ENCODE measurements at regions not wholly inside any gene's neighbourhood (a gene's known extent, or its start where the extent isn't known, plus 50 kb on each side); places are given as distances from the start of the nearest gene placed in this dataset.

DNA sequence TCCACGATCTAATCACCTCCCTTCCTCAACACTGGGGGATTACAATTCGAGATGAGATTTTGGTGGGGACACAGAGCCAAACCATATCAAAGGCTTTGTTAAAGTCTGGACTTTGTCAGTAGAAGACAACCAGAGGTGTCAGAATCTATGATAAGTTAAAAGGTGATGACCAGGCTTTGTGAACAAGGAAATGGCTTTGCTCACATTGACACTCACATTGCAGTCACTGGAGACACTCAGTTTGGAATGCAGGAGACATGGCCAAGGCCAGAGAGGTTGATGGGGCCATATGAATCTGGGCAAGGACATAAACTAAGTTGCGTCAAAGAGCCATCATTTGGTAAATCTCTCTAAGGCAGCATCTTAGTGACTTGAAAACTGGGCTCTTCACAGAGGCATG lies 678.2 kb upstream of the FSHR start:
- Histone ChIP-seq H4K20me1 (ENCODE audit: insufficient read depth, low read length) (no peaks in the 10 kb centered on the region), H3K27ac (ENCODE audit: low read depth, low read length) (no peak overlapping the region), H2AFZ (ENCODE audit: low read depth, low read length) (no peak overlapping the region), H3K36me3 (ENCODE audit: insufficient read depth, low read length) (no peaks in the 10 kb centered on the region), H3K4me1 (ENCODE audit: insufficient read depth, low read length) (no peaks in the 10 kb centered on the region), H3K4me3 (ENCODE audit: insufficient read depth, low read depth, low read length) (no peak overlapping the region), H3K79me2 (ENCODE audit: insufficient read depth, low read length) (no peaks in the 10 kb centered on the region), H3K4me2 (ENCODE audit: low read length) (no peak overlapping the region), H3K9me3 (ENCODE audit: insufficient read depth, low read depth, low read length) (peaks cover 2% of the 10 kb centered on the region), H3K9ac (ENCODE audit: low read length) (no peak overlapping the region), H3K27me3 (ENCODE audit: insufficient read depth, low read length) (no peaks in the 10 kb centered on the region)
- TF ChIP-seq, protein P1, sequence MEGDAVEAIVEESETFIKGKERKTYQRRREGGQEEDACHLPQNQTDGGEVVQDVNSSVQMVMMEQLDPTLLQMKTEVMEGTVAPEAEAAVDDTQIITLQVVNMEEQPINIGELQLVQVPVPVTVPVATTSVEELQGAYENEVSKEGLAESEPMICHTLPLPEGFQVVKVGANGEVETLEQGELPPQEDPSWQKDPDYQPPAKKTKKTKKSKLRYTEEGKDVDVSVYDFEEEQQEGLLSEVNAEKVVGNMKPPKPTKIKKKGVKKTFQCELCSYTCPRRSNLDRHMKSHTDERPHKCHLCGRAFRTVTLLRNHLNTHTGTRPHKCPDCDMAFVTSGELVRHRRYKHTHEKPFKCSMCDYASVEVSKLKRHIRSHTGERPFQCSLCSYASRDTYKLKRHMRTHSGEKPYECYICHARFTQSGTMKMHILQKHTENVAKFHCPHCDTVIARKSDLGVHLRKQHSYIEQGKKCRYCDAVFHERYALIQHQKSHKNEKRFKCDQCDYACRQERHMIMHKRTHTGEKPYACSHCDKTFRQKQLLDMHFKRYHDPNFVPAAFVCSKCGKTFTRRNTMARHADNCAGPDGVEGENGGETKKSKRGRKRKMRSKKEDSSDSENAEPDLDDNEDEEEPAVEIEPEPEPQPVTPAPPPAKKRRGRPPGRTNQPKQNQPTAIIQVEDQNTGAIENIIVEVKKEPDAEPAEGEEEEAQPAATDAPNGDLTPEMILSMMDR (IDR thresholded peaks at IDR 0.05; ENCODE audit: insufficient read depth, low read depth, low read length) = no peak
- TF ChIP-seq EZH2 (IDR thresholded peaks at IDR 0.05; ENCODE audit: insufficient read depth, low read length) = no peak
- no peaks in the 10 kb centered on the region for H3K36me3 Mint-ChIP-seq (ENCODE audit: low read depth, unreplicated experiment)
- DNase-seq (ENCODE audit: low read depth) (no peak), FAIRE-seq (no peak)
- H3K9me3 Mint-ChIP-seq (ENCODE audit: unreplicated experiment) = peaks cover 1% of the 10 kb centered on the region
- no peaks in the 10 kb centered on the region for H3K27me3 Mint-ChIP-seq (ENCODE audit: low read depth, unreplicated experiment)
- H3K27ac Mint-ChIP-seq (ENCODE audit: unreplicated experiment) = no peak overlapping the region
- no peak overlapping the region for H3K4me3 Mint-ChIP-seq (ENCODE audit: unreplicated experiment)
- peaks cover 10% of the 10 kb centered on the region for H3K4me1 Mint-ChIP-seq (ENCODE audit: low read depth, unreplicated experiment)

DNA sequence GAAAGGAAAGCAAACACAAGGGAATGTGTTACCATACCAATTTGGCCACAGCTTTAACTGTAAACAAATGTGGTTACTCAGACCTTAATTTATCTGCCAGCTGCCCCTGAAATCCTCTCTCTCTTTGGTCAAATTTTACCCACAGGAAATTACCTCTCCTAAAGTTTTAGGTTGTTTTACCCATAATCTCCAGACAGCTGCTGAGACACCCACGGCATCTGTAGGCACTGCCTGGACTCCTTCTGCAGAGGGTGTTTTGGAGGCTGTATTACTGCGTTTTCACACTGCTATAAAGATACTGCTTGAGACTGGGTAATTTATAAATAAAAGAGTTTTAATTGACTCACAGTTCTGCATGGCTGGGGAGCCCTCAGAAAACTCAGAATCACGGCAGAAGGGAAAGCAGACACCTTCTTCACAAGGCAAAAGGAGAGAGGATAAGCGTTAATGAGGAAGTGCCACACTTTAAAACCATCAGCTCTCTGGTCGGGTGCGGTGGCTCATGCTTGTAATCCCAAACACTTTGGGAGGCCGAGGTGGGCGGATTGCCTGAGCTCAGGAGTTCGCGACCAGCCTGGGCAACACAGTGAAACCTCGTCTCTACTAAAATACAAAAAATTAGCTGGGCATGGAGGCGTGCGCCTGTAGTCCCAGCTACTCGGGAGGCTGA lies 677.5 kb upstream of the FSHR start:
- no peak overlapping the region for H2AFZ ChIP-seq (ENCODE audit: low read depth, low read length)
- no peaks in the 10 kb centered on the region for H4K20me1 ChIP-seq (ENCODE audit: insufficient read depth, low read length)
- Mint-ChIP-seq H3K27me3 (ENCODE audit: low read depth, unreplicated experiment) (no peaks in the 10 kb centered on the region), H3K4me1 (ENCODE audit: low read depth, unreplicated experiment) (peaks cover 10% of the 10 kb centered on the region), H3K9me3 (ENCODE audit: unreplicated experiment) (peaks cover 1% of the 10 kb centered on the region), H3K4me3 (ENCODE audit: unreplicated experiment) (no peak overlapping the region), H3K27ac (ENCODE audit: unreplicated experiment) (no peak overlapping the region), H3K36me3 (ENCODE audit: low read depth, unreplicated experiment) (no peaks in the 10 kb centered on the region)
- H3K4me2 ChIP-seq (ENCODE audit: low read length) = no peak overlapping the region
- FAIRE-seq (no peak), DNase-seq (ENCODE audit: low read depth) (peak; percentile 0)
- H3K27ac ChIP-seq (ENCODE audit: low read depth, low read length) = no peak overlapping the region
- H3K79me2 ChIP-seq (ENCODE audit: insufficient read depth, low read length) = no peaks in the 10 kb centered on the region
- H3K27me3 ChIP-seq (ENCODE audit: insufficient read depth, low read length) = no peaks in the 10 kb centered on the region
- H3K4me1 ChIP-seq (ENCODE audit: insufficient read depth, low read length) = no peaks in the 10 kb centered on the region
- peaks cover 2% of the 10 kb centered on the region for H3K9me3 ChIP-seq (ENCODE audit: insufficient read depth, low read depth, low read length)
- no peak overlapping the region for H3K9ac ChIP-seq (ENCODE audit: low read length)
- H3K4me3 ChIP-seq (ENCODE audit: insufficient read depth, low read depth, low read length) = no peak overlapping the region
- TF ChIP-seq, protein P1 (IDR thresholded peaks at IDR 0.05; ENCODE audit: insufficient read depth, low read depth, low read length) = no peak
- TF ChIP-seq EZH2 (IDR thresholded peaks at IDR 0.05; ENCODE audit: insufficient read depth, low read length) = no peak
- no peaks in the 10 kb centered on the region for H3K36me3 ChIP-seq (ENCODE audit: insufficient read depth, low read length)

GRCh38 chr2:49830846-49831245 lies 676.5 kb upstream of the FSHR start:
- no peak overlapping the region for H3K27ac Mint-ChIP-seq (ENCODE audit: unreplicated experiment)
- no peaks in the 10 kb centered on the region for H3K79me2 ChIP-seq (ENCODE audit: insufficient read depth, low read length)
- no peak overlapping the region for H3K4me3 ChIP-seq (ENCODE audit: insufficient read depth, low read depth, low read length)
- no peaks in the 10 kb centered on the region for H4K20me1 ChIP-seq (ENCODE audit: insufficient read depth, low read length)
- H3K36me3 Mint-ChIP-seq (ENCODE audit: low read depth, unreplicated experiment) = no peaks in the 10 kb centered on the region
- no peak for FAIRE-seq
- H3K4me2 ChIP-seq (ENCODE audit: low read length) = no peak overlapping the region
- no peak overlapping the region for H3K27ac ChIP-seq (ENCODE audit: low read depth, low read length)
- no peak for DNase-seq (ENCODE audit: low read depth)
- H3K4me1 Mint-ChIP-seq (ENCODE audit: low read depth, unreplicated experiment) = peaks cover 10% of the 10 kb centered on the region
- H3K27me3 ChIP-seq (ENCODE audit: insufficient read depth, low read length) = no peaks in the 10 kb centered on the region
- no peaks in the 10 kb centered on the region for H3K36me3 ChIP-seq (ENCODE audit: insufficient read depth, low read length)
- H2AFZ ChIP-seq (ENCODE audit: low read depth, low read length) = no peak overlapping the region
- H3K4me3 Mint-ChIP-seq (ENCODE audit: unreplicated experiment) = no peak overlapping the region
- H3K4me1 ChIP-seq (ENCODE audit: insufficient read depth, low read length) = no peaks in the 10 kb centered on the region
- TF ChIP-seq, protein P1 (IDR thresholded peaks at IDR 0.05; ENCODE audit: insufficient read depth, low read depth, low read length) = no peak
- no peak for TF ChIP-seq EZH2 (IDR thresholded peaks at IDR 0.05; ENCODE audit: insufficient read depth, low read length)
- H3K27me3 Mint-ChIP-seq (ENCODE audit: low read depth, unreplicated experiment) = no peaks in the 10 kb centered on the region
- H3K9me3 Mint-ChIP-seq (ENCODE audit: unreplicated experiment) = peaks cover 1% of the 10 kb centered on the region
- H3K9ac ChIP-seq (ENCODE audit: low read length) = no peak overlapping the region
- H3K9me3 ChIP-seq (ENCODE audit: insufficient read depth, low read depth, low read length) = peaks cover 2% of the 10 kb centered on the region
